DOHH2 (cell line): ENCODE measurements at regions not wholly inside any gene's neighbourhood (a gene's known extent, or its start where the extent isn't known, plus 50 kb on each side); places are given as distances from the start of the nearest gene placed in this dataset.

ENCODE experiments used
- H3F3A ChIP-seq: fragments of 200-600 bp; sonication (generic), shearing (Covaris generic); 2 replicates; pipeline ENCODE4 v1.6.0; 2016; ENCODE audit warnings: antibody characterized with exemption, mild to moderate bottlenecking; ENCODE audit not compliant: control insufficient read depth, insufficient read depth
- H3K27ac ChIP-seq: fragments of 200-600 bp; sonication (generic); 2 replicates; pipeline ENCODE4 v1.5.1; 2014; ENCODE audit warnings: low read depth, mild to moderate bottlenecking, low read length, moderate library complexity
- H3K27me3 ChIP-seq: fragments of 200-600 bp; sonication (generic); 2 replicates; pipeline ENCODE4 v1.6.1; 2014; ENCODE audit warnings: mild to moderate bottlenecking, low read length, mixed read lengths; ENCODE audit not compliant: control insufficient read depth
- H3K36me3 ChIP-seq: fragments of 200-600 bp; sonication (generic); 2 replicates; pipeline ENCODE4 v1.6.1; 2014; ENCODE audit warnings: mild to moderate bottlenecking, low read length, moderate library complexity, mixed read lengths; ENCODE audit not compliant: control insufficient read depth
- H3K4me1 ChIP-seq: fragments of 200-600 bp; sonication (generic); 2 replicates; pipeline ENCODE4 v1.6.1; 2014; ENCODE audit warnings: mild to moderate bottlenecking, low read length, mixed read lengths; ENCODE audit not compliant: control insufficient read depth
- H3K4me2 ChIP-seq: fragments of 200-600 bp; sonication (generic); 2 replicates; pipeline ENCODE4 v1.6.0; 2014; ENCODE audit warnings: mild to moderate bottlenecking, low read length, moderate library complexity
- H3K4me3 ChIP-seq: fragments of 200-600 bp; sonication (generic); 2 replicates; pipeline ENCODE4 v1.5.1; 2014; ENCODE audit warnings: mild to moderate bottlenecking, low read length, mixed read lengths
- H3K79me2 ChIP-seq: fragments of 200-600 bp; sonication (generic); 2 replicates; pipeline ENCODE4 v1.6.1; 2014; ENCODE audit warnings: mild to moderate bottlenecking, low read length, mixed read lengths; ENCODE audit not compliant: control insufficient read depth
- H3K9me2 ChIP-seq: fragments of 200-600 bp; sonication (generic); replicated peaks from 2 replicates; pipeline ENCODE4 v1.6.1; 2014; ENCODE audit warnings: mild to moderate bottlenecking, low read length, mixed read lengths; ENCODE audit not compliant: control insufficient read depth
- H3K9me3 ChIP-seq: fragments of 200-600 bp; sonication (generic); 2 replicates; pipeline ENCODE4 v1.6.1; 2014; ENCODE audit warnings: antibody characterized with exemption, low read length, mixed read lengths; ENCODE audit not compliant: control insufficient read depth, insufficient read depth
- H4K20me1 ChIP-seq: fragments of 200-600 bp; sonication (generic); 2 replicates; pipeline ENCODE4 v1.6.0; 2014; ENCODE audit warnings: low read depth, mild to moderate bottlenecking, antibody characterized with exemption, low read length, moderate library complexity; ENCODE audit not compliant: control insufficient read depth, insufficient read depth
- CTCF ChIP-seq: fragments of 200-600 bp; sonication (generic); IDR thresholded peaks from one replicate; pipeline ENCODE4 v1.5.1; 2014; ENCODE audit warnings: antibody characterized with exemption, mild to moderate bottlenecking, low read depth, low read length; ENCODE audit not compliant: poor library complexity, severe bottlenecking
- EZH2phosphoT487 ChIP-seq: fragments of 200-600 bp; sonication (generic); IDR thresholded peaks from 2 replicates; pipeline ENCODE4 v1.6.1; 2017; ENCODE audit warnings: borderline replicate concordance, mild to moderate bottlenecking, antibody characterized with exemption, low read length, moderate library complexity, mixed read lengths

DNA sequence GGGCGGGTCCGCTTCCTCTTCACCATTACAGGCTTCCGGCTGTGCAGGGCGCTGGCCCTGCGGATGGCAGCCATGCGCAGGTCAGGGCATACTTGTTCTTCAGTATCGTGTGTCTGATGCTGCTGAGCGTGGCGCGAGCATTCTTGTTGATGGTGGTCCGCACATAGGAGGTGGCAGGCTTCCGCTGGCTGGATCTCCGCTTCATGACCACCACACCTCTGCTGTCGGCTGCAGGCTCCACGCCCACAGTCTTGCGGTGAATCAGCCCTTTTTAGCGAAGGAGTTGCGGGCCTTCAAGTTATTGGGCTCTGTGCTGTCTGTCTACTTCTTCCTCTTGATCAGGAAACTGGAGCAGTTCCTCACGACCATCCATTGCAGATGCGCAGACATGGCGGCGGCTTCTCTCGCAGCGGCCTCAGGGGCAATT lies 62.4 kb upstream of the ZNF608 start:
- H4K20me1 ChIP-seq = no peaks in the 10 kb centered on the region
- H3F3A ChIP-seq = no peaks in the 10 kb centered on the region
- H3K4me1 ChIP-seq = peaks cover 10% of the 10 kb centered on the region
- TF ChIP-seq CTCF (no peak), EZH2phosphoT487 (no peak)
- no peaks in the 10 kb centered on the region for H3K79me2 ChIP-seq
- H3K27ac ChIP-seq = no peak overlapping the region
- H3K4me2 ChIP-seq = no peak overlapping the region
- no peaks in the 10 kb centered on the region for H3K36me3 ChIP-seq
- no peaks in the 10 kb centered on the region for H3K9me2 ChIP-seq
- no peaks in the 10 kb centered on the region for H3K9me3 ChIP-seq
- no peak overlapping the region for H3K4me3 ChIP-seq
- no peaks in the 10 kb centered on the region for H3K27me3 ChIP-seq

DNA sequence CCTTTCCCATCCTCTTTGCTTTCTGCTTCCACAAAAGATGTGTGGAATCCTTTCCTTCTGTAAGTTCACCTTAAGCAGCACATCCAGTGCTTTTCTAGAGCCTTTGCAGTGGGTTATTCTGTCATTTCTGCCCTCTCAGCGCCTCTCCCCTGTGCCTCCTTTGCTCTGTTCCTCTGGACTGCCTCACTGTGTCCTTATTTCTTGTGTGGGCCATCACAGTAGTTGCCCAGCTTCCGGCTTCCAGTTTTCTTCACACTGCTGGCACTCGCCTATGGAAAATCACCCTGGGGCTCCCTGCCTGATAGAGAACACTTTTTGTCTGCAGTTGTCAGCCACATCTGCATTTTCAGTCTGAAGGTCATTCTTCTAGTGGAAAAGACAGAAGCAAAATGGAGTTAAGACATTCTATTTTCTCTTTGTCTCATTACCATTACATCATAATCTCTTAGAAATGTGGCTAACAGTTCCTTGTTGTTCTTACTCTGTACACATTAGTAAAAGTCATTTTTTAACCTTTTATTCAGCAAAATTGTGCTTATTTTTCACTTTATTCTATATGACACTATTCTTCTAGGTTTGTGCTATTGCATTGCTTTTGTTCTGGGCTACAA lies 64.1 kb upstream of the ZNF608 start:
- Histone ChIP-seq H4K20me1 (no peaks in the 10 kb centered on the region), H3F3A (no peaks in the 10 kb centered on the region), H3K27me3 (no peaks in the 10 kb centered on the region), H3K4me1 (peaks cover 10% of the 10 kb centered on the region), H3K4me3 (no peak overlapping the region), H3K27ac (no peak overlapping the region), H3K4me2 (no peak overlapping the region), H3K79me2 (no peaks in the 10 kb centered on the region), H3K9me2 (no peaks in the 10 kb centered on the region), H3K36me3 (no peaks in the 10 kb centered on the region), H3K9me3 (no peaks in the 10 kb centered on the region)
- no peak for TF ChIP-seq EZH2phosphoT487
- no peak for TF ChIP-seq CTCF

GRCh38 chr5:124812771-124813358 lies 66.4 kb upstream of the ZNF608 start:
- Histone ChIP-seq H3K4me2 (no peak overlapping the region), H3K4me1 (peaks cover 10% of the 10 kb centered on the region), H4K20me1 (no peaks in the 10 kb centered on the region), H3K9me3 (no peaks in the 10 kb centered on the region), H3K27ac (no peak overlapping the region), H3K36me3 (no peaks in the 10 kb centered on the region), H3F3A (no peaks in the 10 kb centered on the region), H3K79me2 (no peaks in the 10 kb centered on the region), H3K27me3 (no peaks in the 10 kb centered on the region), H3K4me3 (no peak overlapping the region), H3K9me2 (no peaks in the 10 kb centered on the region)
- no peak for TF ChIP-seq CTCF
